Tibial nerve (tissue), 4 donors: ENCODE measurements at regions not wholly inside any gene's neighbourhood (a gene's known extent, or its start where the extent isn't known, plus 50 kb on each side); places are given as distances from the start of the nearest gene placed in this dataset.

Experiments used
- DNase-seq, 2 donors: peaks; one replicate each; pipeline ENCODE4 v3.0.0-alpha.2; 2019; ENCODE audit warnings: low spot score in 2 of 2
- H3K27ac ChIP-seq, 4 donors: fragments of 200-600 bp; sonication (generic) in 3 of 4; one replicate each; pipeline ENCODE4 v1.5.1; 2017 to 2019; ENCODE audit warnings: mild to moderate bottlenecking in 1 of 4
- H3K27me3 ChIP-seq, 2 donors: fragments of 200-600 bp; sonication (generic) in 1 of 2; one replicate each; pipeline versions ENCODE4 v1.5.1 to v1.6.0; 2017 to 2019
- H3K36me3 ChIP-seq, 3 donors: fragments of 200-600 bp; sonication (generic); one replicate each; pipeline ENCODE4 v1.5.1; 2018 to 2019
- H3K4me1 ChIP-seq, 4 donors: fragments of 200-600 bp; sonication (generic) in 3 of 4; one replicate each; pipeline ENCODE4 v1.5.1; 2017 to 2019
- H3K4me3 ChIP-seq, 4 donors: fragments of 200-600 bp; sonication (generic) in 3 of 4; one replicate each; pipeline ENCODE4 v1.5.1; 2017 to 2019; ENCODE audit warnings: mild to moderate bottlenecking in 1 of 4, moderate library complexity in 1 of 4
- H3K9me3 ChIP-seq, 4 donors: fragments of 200-600 bp; sonication (generic) in 3 of 4; one replicate each; pipeline ENCODE4 v1.5.1; 2017 to 2019
- CTCF ChIP-seq, 5 experiments: fragments of 200-600 bp in 3 of 5; fragments of 450-650 bp in 2 of 5; sonication (generic) in 3 of 5; IDR thresholded peaks; one replicate each; pipeline ENCODE4 v1.5.1; 2016 to 2019; ENCODE audit warnings: antibody characterized with exemption in 5 of 5, mild to moderate bottlenecking in 3 of 5, moderate library complexity in 2 of 5
- EP300 ChIP-seq, 2 donors: sonication (generic); formaldehyde crosslinking; IDR thresholded peaks; one replicate each; pipeline ENCODE4 v1.6.1; 2017; ENCODE audit warnings: antibody characterized with exemption in 2 of 2, mild to moderate bottlenecking in 1 of 2
- POLR2A ChIP-seq, 2 donors: fragments of 450-650 bp; IDR thresholded peaks; one replicate each; pipeline ENCODE4 v1.6.1; 2017; ENCODE audit warnings: antibody characterized with exemption in 2 of 2, mild to moderate bottlenecking in 2 of 2, moderate library complexity in 2 of 2
- WGBS, 2 donors: methylation state at CpG; one replicate each; pipeline ENCODE4 v1.1.5; 2018; 5-methylcytosine and 5-hydroxymethylcytosine counted together

- 95 to 99% methylated on average over 3 of the region's 3 CpGs for WGBS, 2 donors
- H3K36me3 ChIP-seq = no peaks in the 10 kb centered on the region
- no peaks in the 10 kb centered on the region for H3K4me1 ChIP-seq
- no peak overlapping the region for H3K4me3 ChIP-seq
- TF ChIP-seq EP300 (IDR thresholded peaks at IDR 0.05) = no peak
- no peak for TF ChIP-seq POLR2A (IDR thresholded peaks at IDR 0.05)
- TF ChIP-seq CTCF (IDR thresholded peaks at IDR 0.05) = no peak
- H3K9me3 ChIP-seq = peaks cover 0 to 12% (median 0%) of the 10 kb centered on the region in 4 donors
- no peak for DNase-seq
- H3K27ac ChIP-seq = no peak overlapping the region
- H3K27me3 ChIP-seq = no peaks in the 10 kb centered on the region
These were observed 207.0 kb upstream of the COX10 start for GRCh38 chr17:13862346-13862745.

- no peak overlapping the region for H3K4me3 ChIP-seq
- H3K36me3 ChIP-seq = no peaks in the 10 kb centered on the region
- no peak for DNase-seq
- no peak for TF ChIP-seq CTCF (IDR thresholded peaks at IDR 0.05)
- TF ChIP-seq POLR2A (IDR thresholded peaks at IDR 0.05) = no peak
- no peak for TF ChIP-seq EP300 (IDR thresholded peaks at IDR 0.05)
- 80 to 90% methylated on average over 3 of the region's 3 CpGs for WGBS, 2 donors
- H3K27me3 ChIP-seq = no peaks in the 10 kb centered on the region
- no peak overlapping the region for H3K27ac ChIP-seq
- H3K4me1 ChIP-seq = no peaks in the 10 kb centered on the region
- peaks cover 0 to 9% (median 0%) of the 10 kb centered on the region in 4 donors for H3K9me3 ChIP-seq
These were observed 205.9 kb upstream of the COX10 start for GRCh38 chr17:13863436-13863835.

GRCh38 chr17:13864521-13864920 is 204.8 kb upstream of the COX10 start:
- 69 to 78% methylated on average over 3 of the region's 3 CpGs for WGBS, 2 donors
- Histone ChIP-seq H3K4me1 (no peaks in the 10 kb centered on the region), H3K27ac (no peak overlapping the region), H3K4me3 (no peak overlapping the region), H3K9me3 (peaks cover 0 to 9% (median 0%) of the 10 kb centered on the region in 4 donors), H3K27me3 (no peaks in the 10 kb centered on the region), H3K36me3 (no peaks in the 10 kb centered on the region)
- TF ChIP-seq EP300 (IDR thresholded peaks at IDR 0.05) (no peak), CTCF (IDR thresholded peaks at IDR 0.05) (no peak), POLR2A (IDR thresholded peaks at IDR 0.05) (no peak)
- no peak for DNase-seq

- Histone ChIP-seq H3K36me3 (no peaks in the 10 kb centered on the region), H3K27me3 (no peaks in the 10 kb centered on the region), H3K27ac (no peak overlapping the region), H3K4me1 (no peaks in the 10 kb centered on the region), H3K9me3 (peaks cover 0 to 4% (median 0%) of the 10 kb centered on the region in 4 donors), H3K4me3 (no peak overlapping the region)
- WGBS, 2 donors = 81 to 86% methylated on average over 2 of the region's 2 CpGs
- DNase-seq = no peak
- TF ChIP-seq POLR2A (IDR thresholded peaks at IDR 0.05) (no peak), EP300 (IDR thresholded peaks at IDR 0.05) (no peak), CTCF (IDR thresholded peaks at IDR 0.05) (no peak)
These were observed 203.7 kb upstream of the COX10 start for GRCh38 chr17:13865650-13866049.

GRCh38 chr17:13869331-13869940 is 199.9 kb upstream of the COX10 start:
- TF ChIP-seq CTCF (IDR thresholded peaks at IDR 0.05) (no peak), EP300 (IDR thresholded peaks at IDR 0.05) (no peak), POLR2A (IDR thresholded peaks at IDR 0.05) (no peak)
- DNase-seq = no peak
- Histone ChIP-seq H3K27ac (no peak overlapping the region), H3K4me3 (no peak overlapping the region), H3K4me1 (no peaks in the 10 kb centered on the region), H3K36me3 (no peaks in the 10 kb centered on the region), H3K9me3 (peaks cover 0 to 4% (median 0%) of the 10 kb centered on the region in 4 donors), H3K27me3 (no peaks in the 10 kb centered on the region)
- WGBS, 2 donors = 69 to 72% methylated on average over 9 of the region's 9 CpGs
